ENCODE measurements at regions not wholly inside any gene's neighbourhood (a gene's known extent, or its start where the extent isn't known, plus 50 kb on each side); places are given as distances from the start of the nearest gene placed in this dataset.

- TF ChIP-seq RFX5 (IDR thresholded peaks at IDR 0.05; ENCODE audit: low read depth, low read length) = no peak
- no peak for TF ChIP-seq MAZ (IDR thresholded peaks at IDR 0.05; ENCODE audit: borderline replicate concordance, low read depth, low read length)
- TF ChIP-seq MAZ (CRISPR knock-in tag; IDR thresholded peaks at IDR 0.05; ENCODE audit: low read depth) = no peak
- no peak for TF ChIP-seq NR1H2 (CRISPR knock-in tag; IDR thresholded peaks at IDR 0.05; ENCODE audit: borderline replicate concordance, low read depth)
- TF ChIP-seq TAF1 (CRISPR knock-in tag; IDR thresholded peaks at IDR 0.05) = no peak
- no peak for TF ChIP-seq CREB1 (IDR thresholded peaks at IDR 0.05)
- no peak for TF ChIP-seq CREB1 (CRISPR knock-in tag; IDR thresholded peaks at IDR 0.05)
- TF ChIP-seq SP4 (CRISPR knock-in tag; IDR thresholded peaks at IDR 0.05) = no peak
- TF ChIP-seq MLLT10 (CRISPR knock-in tag; IDR thresholded peaks at IDR 0.05) = no peak
- no peak for TF ChIP-seq POLR2A (IDR thresholded peaks at IDR 0.05; ENCODE audit: insufficient read depth in 1 of 2, low read depth in 2 of 2, low read length in 2 of 2)
- no peak for TF ChIP-seq ZNF644 (CRISPR knock-in tag; IDR thresholded peaks at IDR 0.05; ENCODE audit: low read depth)
Measured at GRCh38 chr4:141432000-141432712, 204.2 kb upstream of the IL15 start.
